ENCODE measurements at regions not wholly inside any gene's neighbourhood (a gene's known extent, or its start where the extent isn't known, plus 50 kb on each side); places are given as distances from the start of the nearest gene placed in this dataset.

DNA sequence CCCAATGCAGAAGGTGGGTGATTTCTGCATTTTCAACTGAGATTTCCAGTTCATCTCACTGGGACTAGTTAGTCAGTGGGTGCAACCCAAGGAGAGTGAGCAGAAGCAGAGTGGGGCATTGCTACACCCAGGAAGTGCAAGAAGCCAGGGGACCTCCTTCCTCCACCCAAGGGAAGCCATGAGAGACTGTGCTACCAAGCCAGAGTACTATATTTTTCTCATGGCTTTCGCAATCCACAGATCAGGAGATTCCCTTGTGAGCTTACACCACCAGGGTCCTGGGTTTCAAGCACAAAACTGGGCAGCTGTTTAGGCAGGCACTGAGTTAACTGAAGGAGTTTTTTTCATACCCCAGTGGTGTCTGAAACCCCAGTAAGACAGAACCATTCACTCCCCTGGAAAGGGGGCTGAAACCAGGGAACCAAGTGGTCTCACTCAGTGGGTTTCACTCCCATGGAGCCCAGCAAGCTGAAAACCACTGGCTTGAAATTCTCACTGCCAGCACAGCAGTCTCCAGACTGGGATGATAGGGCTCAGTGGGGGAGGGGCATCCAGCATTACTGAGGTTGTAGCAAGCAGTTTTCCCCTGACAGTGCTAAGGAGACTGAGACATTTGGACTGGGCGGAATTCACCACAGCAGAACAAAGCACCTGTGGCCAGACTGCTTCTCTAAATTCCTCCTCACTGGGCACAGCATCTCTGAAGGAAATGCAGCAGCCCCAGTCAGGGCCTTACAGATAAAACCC, 903.4 kb downstream of the TECRL start:
- DNase-seq (ENCODE audit: low read depth): no peak

DNA sequence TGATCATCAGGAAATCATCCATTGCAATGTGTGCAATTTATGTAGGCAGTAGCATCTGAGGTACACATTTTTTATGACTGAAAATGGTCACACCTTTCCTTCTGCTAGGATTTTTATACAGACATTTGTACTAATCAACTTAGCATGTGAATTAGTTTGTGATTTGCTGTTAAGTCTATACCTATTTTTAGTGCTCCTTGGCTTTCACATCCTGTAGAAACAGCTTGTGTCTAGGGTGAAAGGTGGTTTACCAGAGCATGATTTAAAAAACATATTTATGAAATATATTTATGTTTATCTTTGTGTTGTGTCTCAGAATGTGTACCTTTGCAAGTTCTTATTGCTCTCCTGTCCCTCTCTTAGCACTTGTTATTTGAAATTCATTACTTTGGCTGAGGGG, 916.0 kb downstream of the TECRL start:
- no peak for DNase-seq (ENCODE audit: low read depth)

DNA sequence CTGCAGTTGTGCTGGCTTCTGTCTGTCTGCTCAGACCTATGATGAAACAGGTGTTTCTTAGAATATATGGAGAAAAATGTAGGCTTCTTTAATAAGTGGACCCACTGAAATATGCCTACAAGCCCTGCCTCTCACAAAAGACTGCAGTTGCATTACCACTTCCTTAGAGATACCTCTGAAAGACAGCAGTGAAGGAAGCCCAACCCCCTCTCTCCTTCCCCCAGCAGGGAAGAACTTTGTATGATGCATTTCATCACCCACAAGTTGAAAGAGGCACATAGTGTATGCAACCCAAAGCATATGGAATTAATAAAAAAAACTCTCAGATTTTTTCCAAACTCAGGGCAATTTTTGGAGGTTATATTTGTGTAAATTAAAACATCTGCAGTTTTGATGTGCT, 916.7 kb downstream of the TECRL start:
- no peak for DNase-seq (ENCODE audit: low read depth)

DNA sequence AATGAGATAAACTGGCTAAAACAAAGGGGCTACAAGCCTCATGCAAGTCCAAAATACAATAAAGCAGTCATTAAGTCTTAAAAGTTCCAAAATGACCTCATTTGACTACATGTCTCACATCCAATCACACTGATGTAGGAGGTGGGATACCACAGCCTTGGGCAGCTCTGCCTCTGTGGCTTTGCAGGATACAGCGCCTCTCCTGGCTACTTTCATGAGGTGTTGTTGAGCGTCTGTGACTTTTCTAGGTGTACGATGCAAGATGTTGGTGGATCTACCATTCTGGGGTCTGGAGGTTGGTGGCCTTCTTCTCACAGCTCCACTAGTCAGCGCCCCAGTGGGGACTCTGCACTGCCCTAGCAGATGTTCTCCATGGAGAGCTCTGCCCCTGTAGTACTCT, 944.9 kb downstream of the TECRL start:
- DNase-seq (ENCODE audit: low read depth): no peak

- no peak for DNase-seq (ENCODE audit: low read depth)
Measured at GRCh38 chr4:63460075-63460474, 949.2 kb downstream of the TECRL start.

DNA sequence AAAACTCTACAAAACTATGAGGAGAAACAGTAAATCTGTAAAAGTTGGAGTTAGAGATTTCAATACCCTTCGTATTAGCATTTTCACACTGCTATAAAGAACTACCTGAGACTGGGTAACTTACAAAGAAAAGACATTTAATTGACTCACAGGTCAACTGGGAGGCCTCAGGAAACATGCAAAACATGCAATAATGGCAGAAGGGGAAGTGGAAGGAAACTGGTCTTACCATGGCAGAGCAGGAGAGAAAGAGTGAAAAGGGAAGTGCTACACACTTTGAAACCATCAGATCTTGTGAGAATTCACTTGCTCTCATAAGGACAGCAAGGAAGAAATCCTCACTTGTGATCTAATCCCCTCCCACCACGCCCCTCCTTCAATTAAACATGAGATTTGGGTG, 949.9 kb downstream of the TECRL start:
- DNase-seq (ENCODE audit: low read depth): no peak

- no peak for DNase-seq (ENCODE audit: low read depth)
Measured at GRCh38 chr4:63458010-63458409, 951.2 kb downstream of the TECRL start.

GRCh38 chr4:63440236-63440635, 969.0 kb downstream of the TECRL start:
- DNase-seq (ENCODE audit: low read depth): no peak

GRCh38 chr4:63430105-63430504, 979.1 kb downstream of the TECRL start:
- DNase-seq (ENCODE audit: low read depth): no peak

- DNase-seq (ENCODE audit: low read depth): no peak
Measured at GRCh38 chr4:63396269-63396668, 1013.0 kb downstream of the TECRL start.

DNA sequence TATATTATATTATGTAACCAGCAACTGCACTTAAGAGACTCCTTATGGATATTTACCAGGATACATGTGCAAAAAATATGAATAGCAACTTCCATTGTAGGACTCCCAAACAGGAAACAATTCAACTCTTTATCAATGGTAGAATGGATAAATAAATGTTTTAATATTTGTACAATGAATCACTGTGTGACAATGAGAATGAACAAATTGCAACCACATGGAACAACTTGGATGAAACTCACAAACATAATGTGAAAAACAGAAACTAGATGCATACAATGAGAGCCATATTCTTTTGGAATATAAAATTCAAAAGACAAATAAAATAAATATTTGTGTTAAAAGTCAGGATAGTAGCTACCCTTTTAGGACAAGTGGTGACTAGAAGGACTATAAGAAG, 1015.7 kb downstream of the TECRL start:
- DNase-seq (ENCODE audit: low read depth): no peak

DNA sequence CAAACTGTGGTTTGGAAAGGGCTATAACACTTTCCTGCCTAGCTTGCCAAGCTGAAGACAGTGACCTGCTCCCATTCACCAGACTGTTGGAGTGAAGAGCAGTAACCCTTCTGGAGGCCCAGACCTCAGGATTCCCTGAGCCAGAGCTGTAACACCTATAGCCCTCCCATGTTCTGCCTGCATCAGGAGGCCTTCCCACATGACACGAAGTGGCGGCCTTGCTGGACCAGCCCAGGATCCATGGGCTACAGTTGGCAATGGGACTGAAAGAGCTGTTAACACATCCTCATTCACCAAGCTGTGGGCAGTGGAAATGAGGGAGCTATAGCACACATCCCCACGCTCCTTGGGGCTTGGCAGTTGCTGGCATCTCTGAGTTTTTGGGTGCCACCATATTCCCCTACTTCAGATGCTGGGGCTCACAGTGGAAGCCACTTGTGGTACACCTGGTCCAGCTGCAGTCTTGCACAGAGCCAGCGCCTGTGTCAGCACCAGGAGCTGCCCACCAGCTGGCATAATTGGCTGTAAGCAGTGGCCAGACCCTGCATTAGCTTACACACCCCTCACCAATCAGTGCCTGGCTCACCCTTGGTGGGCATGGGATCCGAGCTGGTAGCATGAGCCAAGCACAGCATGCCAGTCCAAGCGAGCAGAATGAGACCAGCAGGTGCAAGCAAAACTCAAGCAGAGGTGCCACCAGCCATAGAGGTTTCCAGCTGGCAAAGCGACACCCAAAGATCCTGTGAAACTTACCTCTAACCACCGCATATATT, 1029.3 kb downstream of the TECRL start:
- no peak for DNase-seq (ENCODE audit: low read depth)

DNA sequence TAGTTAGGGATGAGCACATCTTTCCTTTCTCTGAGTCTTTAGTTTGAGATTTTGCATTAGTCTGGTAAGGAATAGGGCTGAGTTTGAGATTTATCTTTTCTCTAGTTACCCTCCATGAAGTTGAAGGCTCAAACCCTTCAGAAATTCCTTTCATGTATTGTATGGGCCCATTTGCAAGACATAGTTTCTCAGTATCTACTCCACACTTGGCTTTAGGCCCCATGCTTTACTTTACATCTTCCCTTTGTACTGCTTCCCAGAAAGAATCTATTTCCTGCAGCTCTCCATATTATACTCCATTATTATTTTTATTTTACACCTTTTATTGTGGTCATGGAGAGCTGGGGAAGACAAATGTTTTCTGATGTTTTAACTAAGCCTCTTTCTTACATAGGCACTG, 1038.2 kb downstream of the TECRL start:
- DNase-seq (ENCODE audit: low read depth): no peak

- DNase-seq (ENCODE audit: low read depth): no peak
Measured at GRCh38 chr4:63361628-63362027, 1047.6 kb downstream of the TECRL start.

- DNase-seq (ENCODE audit: low read depth): no peak
Measured at GRCh38 chr4:63361066-63361465, 1048.2 kb downstream of the TECRL start.

- DNase-seq (ENCODE audit: low read depth): no peak
Measured at GRCh38 chr4:63349674-63350025, 1059.6 kb downstream of the TECRL start.

- DNase-seq (ENCODE audit: low read depth): no peak
Measured at GRCh38 chr4:63348735-63349673, 1060.2 kb downstream of the TECRL start.

DNA sequence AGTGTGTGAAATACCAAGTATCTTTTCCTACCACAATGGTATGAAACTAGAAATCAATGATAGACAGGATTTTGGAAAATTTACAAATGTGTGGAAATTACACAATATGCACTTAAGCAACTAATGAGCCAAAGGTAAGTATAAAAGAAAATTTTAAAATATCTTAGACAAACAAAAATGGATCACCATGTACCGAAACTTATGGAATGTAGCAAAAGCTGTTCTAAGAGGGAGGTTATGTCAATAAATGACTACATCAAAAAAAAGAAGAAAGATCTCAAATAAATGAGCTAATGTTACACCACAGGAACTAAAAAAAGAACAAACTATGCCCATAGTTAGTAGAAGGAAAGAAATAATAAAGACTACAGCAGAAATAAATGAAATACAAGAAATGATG, 1084.1 kb downstream of the TECRL start:
- no peak for DNase-seq (ENCODE audit: low read depth)

DNA sequence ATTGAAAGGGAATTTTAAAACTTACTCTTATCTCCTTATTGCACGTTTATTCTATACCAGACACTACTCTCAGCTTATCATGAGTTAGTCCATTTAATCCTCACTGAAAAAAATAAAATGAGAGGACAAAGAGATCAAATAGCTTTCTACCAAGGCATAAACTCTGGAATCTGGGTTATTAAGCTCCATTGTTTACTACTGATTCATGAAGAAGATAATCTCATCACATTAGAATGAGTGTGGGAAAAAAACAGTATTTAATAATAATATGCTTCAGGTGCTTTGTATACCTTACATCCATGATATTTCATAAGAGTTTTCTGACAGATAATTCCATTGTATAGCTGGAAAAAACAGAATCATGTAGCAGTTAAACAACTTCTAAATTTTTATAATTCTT, 1092.6 kb downstream of the TECRL start:
- DNase-seq (ENCODE audit: low read depth): no peak

DNA sequence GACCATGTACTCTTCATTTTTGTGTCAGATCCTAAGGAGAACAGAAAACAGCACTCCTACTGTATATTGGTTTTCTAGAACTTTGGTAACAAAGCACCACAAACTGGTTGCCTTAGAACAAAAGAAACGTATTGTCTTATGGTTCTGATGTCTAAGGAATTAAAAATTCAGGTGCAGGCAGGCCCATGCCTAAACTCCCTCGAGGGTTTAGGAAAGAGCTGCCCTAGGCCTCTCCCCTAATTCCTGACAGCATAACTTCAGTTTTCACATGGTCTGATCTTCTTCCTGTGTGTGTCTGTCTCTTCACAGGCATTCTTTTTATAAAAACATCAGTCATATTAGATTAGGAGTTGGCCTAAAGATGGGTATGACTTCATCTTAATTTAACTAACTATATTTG, 1093.6 kb downstream of the TECRL start:
- DNase-seq (ENCODE audit: low read depth): no peak

DNA sequence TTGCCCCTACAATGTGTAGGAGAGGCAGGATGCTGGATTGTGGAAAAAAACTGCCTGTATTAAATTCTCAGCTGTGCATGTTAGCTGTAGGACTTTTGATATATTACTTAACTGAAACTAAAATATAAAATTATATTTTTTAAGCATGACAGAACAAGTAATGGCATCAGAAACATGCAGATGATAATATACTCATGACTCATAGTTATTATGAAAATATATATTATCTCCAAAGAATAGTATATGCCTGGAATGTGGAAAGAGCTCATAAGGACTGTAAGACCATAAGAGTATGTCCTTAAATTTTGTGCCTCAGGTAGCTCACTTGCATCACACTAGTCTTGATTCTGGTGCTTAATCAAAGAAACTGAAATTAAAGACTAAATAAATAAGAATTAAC, 1100.6 kb downstream of the TECRL start:
- no peak for DNase-seq (ENCODE audit: low read depth)

- DNase-seq (ENCODE audit: low read depth): no peak
Measured at GRCh38 chr4:63302792-63303191, 1106.5 kb downstream of the TECRL start.
